ENCODE measurements at regions not wholly inside any gene's neighbourhood (a gene's known extent, or its start where the extent isn't known, plus 50 kb on each side); places are given as distances from the start of the nearest gene placed in this dataset.

GRCh38 chr16:82280867-82281266 lies 110.8 kb upstream of the MPHOSPH6 start:
- no peak for TF ChIP-seq CTCF (IDR thresholded peaks at IDR 0.05 in 4 of 5, conservative IDR thresholded peaks at IDR 0.05 in 1 of 5)
- TF ChIP-seq POLR2A (IDR thresholded peaks at IDR 0.05), result no peak
